GM13977 (cell line): ENCODE measurements at regions not wholly inside any gene's neighbourhood (a gene's known extent, or its start where the extent isn't known, plus 50 kb on each side); places are given as distances from the start of the nearest gene placed in this dataset.

Experiments used
- DNase-seq: peaks from one replicate; pipeline ENCODE4 v3.0.0; 2012; ENCODE audit warnings: low spot score
- in situ Hi-C: fragments of 300-500 bp; cut with MboI; formaldehyde crosslinking; loops from one replicate; pipeline ENCODE4 v1.12.0; 2022; ENCODE audit warnings: low sequenced_read_pairs, low pct_unique_long_range_greater_than_20kb, mixed read lengths, inconsistent platforms; ENCODE audit not compliant: unreplicated experiment
- TF ChIP-seq, protein P1 (sequence below): IDR thresholded peaks from 2 replicates; pipeline ENCODE4 v1.5.1; 2012; ENCODE audit warnings: mild to moderate bottlenecking, control low read depth; ENCODE audit not compliant: insufficient read depth; ENCODE audit errors: extremely low read depth, missing control alignments

DNA sequence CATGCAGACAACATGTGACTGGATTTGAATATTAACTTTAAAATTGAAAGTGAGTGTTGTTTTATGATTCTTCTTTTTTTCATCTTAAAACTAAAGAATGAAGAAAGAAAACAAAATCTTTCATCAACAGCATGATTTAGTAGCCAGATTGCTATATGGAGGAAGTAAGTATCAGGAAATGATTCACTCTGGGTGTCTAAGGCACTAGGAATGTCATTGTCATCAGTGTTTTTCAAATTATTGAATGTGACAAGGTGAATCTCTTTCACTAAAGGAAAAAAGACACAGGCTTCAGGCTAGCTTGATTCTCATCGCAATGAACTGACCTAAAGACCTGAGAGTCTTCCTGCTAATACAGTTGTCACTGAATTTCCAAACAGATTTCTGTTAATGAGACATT, 430.1 kb downstream of the FBXO15 start:
- DNase-seq, result no peak
- TF ChIP-seq, protein P1, sequence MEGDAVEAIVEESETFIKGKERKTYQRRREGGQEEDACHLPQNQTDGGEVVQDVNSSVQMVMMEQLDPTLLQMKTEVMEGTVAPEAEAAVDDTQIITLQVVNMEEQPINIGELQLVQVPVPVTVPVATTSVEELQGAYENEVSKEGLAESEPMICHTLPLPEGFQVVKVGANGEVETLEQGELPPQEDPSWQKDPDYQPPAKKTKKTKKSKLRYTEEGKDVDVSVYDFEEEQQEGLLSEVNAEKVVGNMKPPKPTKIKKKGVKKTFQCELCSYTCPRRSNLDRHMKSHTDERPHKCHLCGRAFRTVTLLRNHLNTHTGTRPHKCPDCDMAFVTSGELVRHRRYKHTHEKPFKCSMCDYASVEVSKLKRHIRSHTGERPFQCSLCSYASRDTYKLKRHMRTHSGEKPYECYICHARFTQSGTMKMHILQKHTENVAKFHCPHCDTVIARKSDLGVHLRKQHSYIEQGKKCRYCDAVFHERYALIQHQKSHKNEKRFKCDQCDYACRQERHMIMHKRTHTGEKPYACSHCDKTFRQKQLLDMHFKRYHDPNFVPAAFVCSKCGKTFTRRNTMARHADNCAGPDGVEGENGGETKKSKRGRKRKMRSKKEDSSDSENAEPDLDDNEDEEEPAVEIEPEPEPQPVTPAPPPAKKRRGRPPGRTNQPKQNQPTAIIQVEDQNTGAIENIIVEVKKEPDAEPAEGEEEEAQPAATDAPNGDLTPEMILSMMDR, result no peak
- in situ Hi-C loops, result no loop called here

DNA sequence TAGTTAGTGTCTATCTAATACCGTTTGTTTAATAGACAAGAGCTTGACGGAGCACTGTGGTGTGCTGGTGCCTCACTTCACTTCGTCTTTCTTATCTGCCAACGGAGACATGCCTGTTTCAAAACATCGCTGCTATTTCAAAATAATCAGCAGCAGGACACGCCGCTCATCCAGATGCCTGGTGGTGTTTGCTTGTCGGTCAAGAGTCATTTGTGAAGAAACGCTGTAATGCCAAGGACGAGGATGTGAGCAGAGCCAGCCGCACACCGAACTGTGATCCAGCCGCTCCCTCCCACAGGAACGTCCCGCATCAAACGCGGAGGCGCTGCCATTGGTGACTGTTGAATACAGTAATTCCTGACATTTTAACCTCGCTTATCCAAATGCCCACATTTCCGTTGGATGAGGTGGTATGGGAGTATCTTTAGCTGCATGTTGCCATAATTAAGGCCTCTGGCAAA, 432.4 kb downstream of the FBXO15 start:
- in situ Hi-C loops, result no loop called here
- TF ChIP-seq, protein P1, result no peak
- DNase-seq, result no peak

DNA sequence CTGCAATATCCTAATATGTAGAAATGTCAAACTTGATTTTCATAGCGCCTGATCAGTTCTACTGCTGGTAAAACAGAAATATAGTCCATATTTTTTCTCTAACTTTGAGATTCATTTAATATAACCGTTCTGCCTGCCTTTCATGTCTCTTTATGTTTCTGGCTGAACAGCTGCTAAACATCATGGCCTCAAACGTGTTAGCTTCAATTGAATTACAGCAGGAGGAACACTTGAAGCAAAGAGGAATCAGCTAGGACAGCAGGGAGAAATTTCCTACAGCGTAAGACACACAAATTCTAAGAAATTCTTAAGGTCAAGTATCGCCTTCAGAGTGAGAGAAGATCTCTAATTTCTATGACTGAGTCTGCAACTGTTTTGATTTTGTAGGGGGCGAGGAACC, 433.2 kb downstream of the FBXO15 start:
- in situ Hi-C loops, result no loop called here

DNA sequence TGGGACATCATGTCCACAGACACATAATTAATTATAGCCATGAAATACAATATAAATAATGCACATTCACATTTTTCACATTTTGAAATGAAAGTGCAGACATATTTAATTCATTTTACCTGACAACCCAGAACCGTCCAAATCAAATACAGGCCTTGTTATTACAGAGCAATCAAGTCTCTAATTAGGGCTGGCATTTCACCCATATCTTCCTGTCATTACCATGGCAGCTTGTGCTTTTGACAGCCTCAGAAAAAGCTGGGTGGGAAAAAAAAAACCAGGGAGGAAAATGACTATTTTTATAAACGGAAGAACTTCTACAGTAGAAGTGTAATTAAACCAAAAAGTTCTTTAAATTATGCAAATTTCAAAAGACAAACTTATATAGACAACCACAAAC, 436.4 kb downstream of the FBXO15 start:
- DNase-seq, result no peak
- in situ Hi-C loops, result no loop called here
- TF ChIP-seq, protein P1, result no peak

More for the DNA sequence above, 433.2 kb downstream of the FBXO15 start:
- DNase-seq, result no peak
- TF ChIP-seq, protein P1, result no peak

DNA sequence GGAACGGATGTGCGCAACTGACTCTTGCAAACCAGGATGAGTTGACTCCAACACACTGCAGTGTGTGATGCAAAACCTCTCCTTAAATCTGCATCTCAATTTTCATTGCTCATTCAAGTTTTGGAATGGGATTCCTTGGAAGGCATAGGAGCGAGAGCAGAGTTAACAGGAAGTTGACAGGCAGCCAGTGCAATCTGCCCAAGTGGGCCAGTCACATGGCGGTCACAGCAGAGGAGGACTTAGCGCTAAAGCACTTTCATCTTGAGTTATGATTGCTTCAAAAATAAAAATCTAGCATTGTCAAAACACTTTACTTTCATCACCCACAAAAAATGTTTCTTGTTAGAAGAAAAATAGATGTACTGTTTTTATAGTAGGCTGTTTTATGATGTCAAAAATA, 439.0 kb downstream of the FBXO15 start:
- in situ Hi-C loops, result no loop called here
- TF ChIP-seq, protein P1, result no peak
- no peak for DNase-seq

DNA sequence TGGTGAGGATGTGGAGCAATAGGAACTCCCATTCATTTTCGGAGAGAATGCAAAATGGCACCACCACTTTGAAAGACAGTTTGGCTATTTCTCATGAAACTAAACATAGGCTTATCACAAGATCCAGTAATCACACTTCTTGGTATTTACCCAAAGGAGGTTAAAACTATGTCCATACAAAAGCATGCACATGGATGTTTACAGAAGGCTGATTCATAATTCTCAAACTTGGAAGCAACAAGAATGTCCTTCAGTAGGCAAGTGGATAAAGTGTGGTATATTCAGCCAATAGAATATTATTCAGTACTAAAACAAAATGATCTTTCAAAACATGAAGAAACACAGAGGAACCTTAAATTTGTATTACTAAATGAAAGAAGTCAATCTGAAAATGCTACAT, 440.6 kb downstream of the FBXO15 start:
- in situ Hi-C loops, result no loop called here
- TF ChIP-seq, protein P1, result no peak
- no peak for DNase-seq

DNA sequence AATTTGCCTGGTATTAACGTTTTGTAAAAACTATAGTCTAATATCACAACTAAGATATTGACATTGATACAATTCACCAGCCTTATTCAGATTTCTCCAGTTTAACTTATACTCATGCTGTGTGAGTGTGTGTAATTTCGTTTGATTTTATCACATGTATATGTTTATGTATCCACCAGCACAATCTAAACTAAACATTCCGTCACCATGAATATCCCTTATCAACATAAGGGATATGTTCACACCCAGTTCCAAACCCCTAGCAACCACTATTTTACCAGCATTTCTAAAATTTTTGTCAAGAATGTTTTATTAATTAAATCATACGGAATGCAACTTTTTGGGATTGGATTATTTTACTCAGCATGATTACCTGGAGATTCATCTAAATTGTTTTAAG, 450.3 kb downstream of the FBXO15 start:
- in situ Hi-C loops, result no loop called here
- no peak for DNase-seq
- TF ChIP-seq, protein P1, result no peak
